ENCODE measurements at regions not wholly inside any gene's neighbourhood (a gene's known extent, or its start where the extent isn't known, plus 50 kb on each side); places are given as distances from the start of the nearest gene placed in this dataset.

GRCh38 chr7:115135146-115135545 is 213.3 kb downstream of the MDFIC start:
- H3K27me3 Mint-ChIP-seq (ENCODE audit: low read depth), result peaks cover 8% of the 10 kb centered on the region
- intact Hi-C loops (cut with micrococcal nuclease), result no loop called here
- no peak overlapping the region for H3K4me3 Mint-ChIP-seq (ENCODE audit: low read depth)
- H3K36me3 Mint-ChIP-seq (ENCODE audit: low read depth), result peaks cover 4% of the 10 kb centered on the region
- peaks cover 13% of the 10 kb centered on the region for H3K9me3 Mint-ChIP-seq
- H3K27ac Mint-ChIP-seq, result no peak overlapping the region
- DNase-seq (ENCODE audit: low spot score), result no peak
- peaks cover 24% of the 10 kb centered on the region for H3K4me1 Mint-ChIP-seq (ENCODE audit: low read depth)

- no peak for DNase-seq (ENCODE audit: low spot score)
- intact Hi-C loops (cut with micrococcal nuclease), result no loop called here
- Mint-ChIP-seq H3K4me1 (ENCODE audit: low read depth) (peaks cover 24% of the 10 kb centered on the region), H3K27me3 (ENCODE audit: low read depth) (peaks cover 6% of the 10 kb centered on the region), H3K36me3 (ENCODE audit: low read depth) (peaks cover 4% of the 10 kb centered on the region), H3K27ac (no peak overlapping the region), H3K9me3 (peaks cover 13% of the 10 kb centered on the region), H3K4me3 (ENCODE audit: low read depth) (no peak overlapping the region)
Observed at GRCh38 chr7:115133248-115133647, 211.4 kb downstream of the MDFIC start.

- no peak for DNase-seq (ENCODE audit: low spot score)
- H3K27ac Mint-ChIP-seq, result no peak overlapping the region
- peaks cover 13% of the 10 kb centered on the region for H3K9me3 Mint-ChIP-seq
- intact Hi-C loops (cut with micrococcal nuclease), result no loop called here
- H3K27me3 Mint-ChIP-seq (ENCODE audit: low read depth), result peaks cover 4% of the 10 kb centered on the region
- H3K4me3 Mint-ChIP-seq (ENCODE audit: low read depth), result no peak overlapping the region
- peaks cover 24% of the 10 kb centered on the region for H3K4me1 Mint-ChIP-seq (ENCODE audit: low read depth)
- H3K36me3 Mint-ChIP-seq (ENCODE audit: low read depth), result peaks cover 4% of the 10 kb centered on the region
Observed at GRCh38 chr7:115132096-115132495, 210.2 kb downstream of the MDFIC start.

DNA sequence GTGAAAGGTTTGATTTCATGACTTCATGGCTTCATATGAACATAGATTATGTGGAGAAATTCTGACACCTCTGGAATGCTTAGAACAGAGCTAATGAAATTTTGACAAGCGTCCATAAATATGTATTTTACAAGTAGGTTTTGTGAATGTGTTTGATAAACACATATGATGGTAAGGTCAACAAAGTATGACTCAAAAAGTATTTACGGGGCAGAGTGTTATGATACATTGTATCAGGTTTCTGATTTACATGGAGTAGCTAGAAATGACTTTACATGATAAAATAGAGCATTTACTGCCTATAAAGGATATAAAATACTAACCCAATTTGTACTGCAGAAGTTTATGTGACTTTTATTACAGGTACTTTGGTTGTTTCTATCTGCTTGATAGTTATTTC is 206.3 kb downstream of the MDFIC start:
- Mint-ChIP-seq H3K4me3 (ENCODE audit: low read depth) (no peak overlapping the region), H3K27ac (no peak overlapping the region), H3K27me3 (ENCODE audit: low read depth) (peaks cover 4% of the 10 kb centered on the region), H3K36me3 (ENCODE audit: low read depth) (peaks cover under 1% of the 10 kb centered on the region), H3K9me3 (peaks cover 9% of the 10 kb centered on the region), H3K4me1 (ENCODE audit: low read depth) (peaks cover under 1% of the 10 kb centered on the region)
- DNase-seq (ENCODE audit: low spot score), result no peak
- intact Hi-C loops (cut with micrococcal nuclease), result no loop called here

- DNase-seq (ENCODE audit: low spot score), result no peak
- no peaks in the 10 kb centered on the region for H3K36me3 Mint-ChIP-seq (ENCODE audit: low read depth)
- H3K27ac Mint-ChIP-seq, result no peak overlapping the region
- intact Hi-C loops (cut with micrococcal nuclease), result no loop called here
- H3K4me3 Mint-ChIP-seq (ENCODE audit: low read depth), result no peak overlapping the region
- H3K4me1 Mint-ChIP-seq (ENCODE audit: low read depth), result no peaks in the 10 kb centered on the region
- H3K27me3 Mint-ChIP-seq (ENCODE audit: low read depth), result peaks cover 4% of the 10 kb centered on the region
- H3K9me3 Mint-ChIP-seq, result peaks cover 7% of the 10 kb centered on the region
Observed at GRCh38 chr7:115127399-115128021, 205.6 kb downstream of the MDFIC start.

DNA sequence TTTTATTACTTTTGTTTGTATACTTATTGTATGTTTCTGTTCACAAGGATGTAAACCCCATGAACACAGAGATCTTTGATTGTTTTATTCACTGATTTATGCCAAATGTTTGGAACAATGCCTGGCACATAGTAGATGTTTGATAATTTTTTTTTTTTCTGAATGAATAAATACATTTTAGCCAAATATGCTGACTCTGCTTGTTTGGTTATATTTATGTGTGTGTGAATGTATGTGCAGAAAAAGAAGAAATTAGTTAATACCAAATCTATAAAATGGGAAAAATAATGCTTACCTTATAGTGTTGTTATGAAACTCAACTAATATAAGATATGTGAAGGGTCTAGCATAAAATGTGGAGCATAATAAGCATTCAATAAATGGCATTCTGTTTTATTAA is 203.9 kb downstream of the MDFIC start:
- Mint-ChIP-seq H3K27me3 (ENCODE audit: low read depth) (peaks cover 4% of the 10 kb centered on the region), H3K4me3 (ENCODE audit: low read depth) (no peak overlapping the region), H3K9me3 (no peaks in the 10 kb centered on the region), H3K4me1 (ENCODE audit: low read depth) (no peaks in the 10 kb centered on the region), H3K36me3 (ENCODE audit: low read depth) (no peaks in the 10 kb centered on the region), H3K27ac (no peak overlapping the region)
- intact Hi-C loops (cut with micrococcal nuclease), result no loop called here
- DNase-seq (ENCODE audit: low spot score), result no peak

DNA sequence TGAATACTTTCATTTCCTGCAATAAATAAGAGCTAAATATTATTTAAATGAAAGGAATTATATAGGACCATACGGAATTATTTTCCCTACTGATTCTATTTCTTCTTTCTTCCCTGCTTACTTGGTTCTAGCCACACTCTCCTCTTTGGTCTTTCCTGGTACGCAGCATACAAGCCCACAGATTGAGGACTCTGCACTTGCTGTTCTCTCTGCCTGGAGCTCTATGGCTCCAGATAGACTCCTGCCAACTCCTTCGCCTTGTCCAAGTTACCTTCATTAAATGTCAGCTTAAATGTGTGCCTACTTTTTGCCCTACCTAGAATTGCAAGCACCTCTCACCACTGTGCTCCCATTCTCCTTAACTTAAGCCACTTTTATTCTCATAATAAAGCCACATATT is 203.4 kb downstream of the MDFIC start:
- Mint-ChIP-seq H3K9me3 (no peaks in the 10 kb centered on the region), H3K4me1 (ENCODE audit: low read depth) (no peaks in the 10 kb centered on the region), H3K36me3 (ENCODE audit: low read depth) (no peaks in the 10 kb centered on the region), H3K27ac (no peak overlapping the region), H3K4me3 (ENCODE audit: low read depth) (no peak overlapping the region), H3K27me3 (ENCODE audit: low read depth) (peaks cover 4% of the 10 kb centered on the region)
- DNase-seq (ENCODE audit: low spot score), result no peak
- intact Hi-C loops (cut with micrococcal nuclease), result no loop called here

DNA sequence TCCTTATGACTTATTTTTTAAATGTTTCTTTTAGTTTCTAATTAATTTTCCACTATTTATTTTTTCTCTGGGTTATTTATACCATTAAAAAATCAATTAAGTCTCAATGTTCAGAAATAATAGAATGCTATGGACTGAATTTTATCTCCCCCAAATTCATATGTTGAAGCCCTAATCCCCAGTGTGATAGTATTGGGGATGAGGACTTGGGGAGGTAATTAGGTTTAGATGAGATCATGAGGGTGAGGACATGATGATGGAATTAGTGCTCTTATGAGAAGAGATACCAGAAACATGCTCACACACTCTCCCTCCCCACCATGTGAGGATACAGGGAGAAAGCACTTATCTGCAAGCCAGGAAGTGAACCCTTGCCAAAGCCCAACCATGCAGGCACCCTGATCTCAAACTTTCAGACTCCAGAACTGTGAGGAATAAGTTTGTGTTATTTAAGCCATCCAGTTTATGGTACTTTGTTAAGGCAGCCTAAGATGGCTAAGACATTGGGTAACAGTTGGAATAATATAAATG is 202.6 kb downstream of the MDFIC start:
- H3K4me1 Mint-ChIP-seq (ENCODE audit: low read depth), result no peaks in the 10 kb centered on the region
- no peak overlapping the region for H3K4me3 Mint-ChIP-seq (ENCODE audit: low read depth)
- no peaks in the 10 kb centered on the region for H3K9me3 Mint-ChIP-seq
- no peak for DNase-seq (ENCODE audit: low spot score)
- H3K27me3 Mint-ChIP-seq (ENCODE audit: low read depth), result peaks cover 2% of the 10 kb centered on the region
- H3K27ac Mint-ChIP-seq, result no peak overlapping the region
- H3K36me3 Mint-ChIP-seq (ENCODE audit: low read depth), result no peaks in the 10 kb centered on the region
- intact Hi-C loops (cut with micrococcal nuclease), result no loop called here

- no peak overlapping the region for H3K27ac Mint-ChIP-seq
- H3K27me3 Mint-ChIP-seq (ENCODE audit: low read depth), result no peaks in the 10 kb centered on the region
- DNase-seq (ENCODE audit: low spot score), result no peak
- H3K4me3 Mint-ChIP-seq (ENCODE audit: low read depth), result no peak overlapping the region
- no peaks in the 10 kb centered on the region for H3K36me3 Mint-ChIP-seq (ENCODE audit: low read depth)
- no peaks in the 10 kb centered on the region for H3K4me1 Mint-ChIP-seq (ENCODE audit: low read depth)
- intact Hi-C loops (cut with micrococcal nuclease), result no loop called here
- H3K9me3 Mint-ChIP-seq, result no peaks in the 10 kb centered on the region
Observed at GRCh38 chr7:115123441-115123840, 201.5 kb downstream of the MDFIC start.

DNA sequence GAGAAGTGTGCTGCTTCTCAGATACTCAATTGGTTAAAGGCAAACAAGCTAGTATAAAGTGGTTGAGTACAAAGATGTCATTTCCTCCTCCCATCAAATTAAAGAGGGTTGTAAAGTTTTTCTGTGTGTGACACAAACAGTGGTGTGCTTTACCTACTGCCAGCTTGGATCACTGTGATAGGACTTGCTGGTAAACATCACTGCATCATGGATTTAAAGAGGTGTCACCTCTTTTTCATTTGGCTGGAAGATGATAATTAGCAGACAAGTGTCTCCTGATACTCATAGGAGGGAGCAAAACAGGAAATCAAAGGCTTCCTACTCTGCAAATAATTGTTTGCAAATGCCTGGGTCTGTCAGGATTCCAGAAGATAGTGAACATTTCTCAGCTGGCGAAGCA is 200.5 kb downstream of the MDFIC start:
- H3K9me3 Mint-ChIP-seq, result no peaks in the 10 kb centered on the region
- no peak for DNase-seq (ENCODE audit: low spot score)
- H3K4me1 Mint-ChIP-seq (ENCODE audit: low read depth), result no peaks in the 10 kb centered on the region
- H3K4me3 Mint-ChIP-seq (ENCODE audit: low read depth), result no peak overlapping the region
- intact Hi-C loops (cut with micrococcal nuclease), result no loop called here
- peaks cover 2% of the 10 kb centered on the region for H3K27me3 Mint-ChIP-seq (ENCODE audit: low read depth)
- H3K27ac Mint-ChIP-seq, result no peak overlapping the region
- H3K36me3 Mint-ChIP-seq (ENCODE audit: low read depth), result no peaks in the 10 kb centered on the region

- Mint-ChIP-seq H3K4me1 (ENCODE audit: low read depth) (no peaks in the 10 kb centered on the region), H3K9me3 (no peaks in the 10 kb centered on the region), H3K36me3 (ENCODE audit: low read depth) (no peaks in the 10 kb centered on the region), H3K27ac (no peak overlapping the region), H3K27me3 (ENCODE audit: low read depth) (peaks cover 10% of the 10 kb centered on the region), H3K4me3 (ENCODE audit: low read depth) (no peak overlapping the region)
- no peak for DNase-seq (ENCODE audit: low spot score)
- intact Hi-C loops (cut with micrococcal nuclease), result no loop called here
Observed at GRCh38 chr7:115117748-115118147, 195.9 kb downstream of the MDFIC start.

- H3K27ac Mint-ChIP-seq, result no peak overlapping the region
- intact Hi-C loops (cut with micrococcal nuclease), result no loop called here
- H3K4me3 Mint-ChIP-seq (ENCODE audit: low read depth), result no peak overlapping the region
- no peaks in the 10 kb centered on the region for H3K4me1 Mint-ChIP-seq (ENCODE audit: low read depth)
- peaks cover 10% of the 10 kb centered on the region for H3K27me3 Mint-ChIP-seq (ENCODE audit: low read depth)
- H3K36me3 Mint-ChIP-seq (ENCODE audit: low read depth), result no peaks in the 10 kb centered on the region
- no peaks in the 10 kb centered on the region for H3K9me3 Mint-ChIP-seq
- no peak for DNase-seq (ENCODE audit: low spot score)
Observed at GRCh38 chr7:115116773-115117715, 195.2 kb downstream of the MDFIC start.

- Mint-ChIP-seq H3K36me3 (ENCODE audit: low read depth) (no peaks in the 10 kb centered on the region), H3K27me3 (ENCODE audit: low read depth) (peaks cover 15% of the 10 kb centered on the region), H3K4me1 (ENCODE audit: low read depth) (no peaks in the 10 kb centered on the region), H3K4me3 (ENCODE audit: low read depth) (no peak overlapping the region), H3K27ac (no peak overlapping the region), H3K9me3 (no peaks in the 10 kb centered on the region)
- no peak for DNase-seq (ENCODE audit: low spot score)
- intact Hi-C loops (cut with micrococcal nuclease), result no loop called here
Observed at GRCh38 chr7:115113776-115114175, 191.9 kb downstream of the MDFIC start.

All from activated T-helper 2 cell treated with anti-CD3 and anti-CD28 coated beads, Interferon-gamma antibody, Interleukin-2, Interleukin-4, amounts not matched to agents 10 μg/mL and 5 μg/mL and 100 μg/mL, durations not matched to agents 14 hours and 24 hours and 36 hours (primary cell).